ENCODE measurements at regions not wholly inside any gene's neighbourhood (a gene's known extent, or its start where the extent isn't known, plus 50 kb on each side); places are given as distances from the start of the nearest gene placed in this dataset.

- no peak for TF ChIP-seq EP300 (IDR thresholded peaks at IDR 0.05; ENCODE audit: borderline replicate concordance)
- no peak for TF ChIP-seq CREB1 (IDR thresholded peaks at IDR 0.05; ENCODE audit: low read depth)
- TF ChIP-seq TAF1 (IDR thresholded peaks at IDR 0.05; ENCODE audit: low read depth) = no peak
- TF ChIP-seq ZBTB7A (IDR thresholded peaks at IDR 0.05; ENCODE audit: low read depth) = no peak
These were observed 566.1 kb upstream of the NRP1 start for GRCh38 chr10:33900596-33900995.
